Esophagus muscularis mucosa (tissue), 4 donors: ENCODE measurements at regions not wholly inside any gene's neighbourhood (a gene's known extent, or its start where the extent isn't known, plus 50 kb on each side); places are given as distances from the start of the nearest gene placed in this dataset.

Source experiments
- DNase-seq: peaks from one replicate; pipeline ENCODE4 v3.0.0-alpha.2; 2017; ENCODE audit errors: extremely low spot score
- H3K27ac ChIP-seq, 4 donors: fragments of 200-600 bp; sonication (generic); replicated peaks in 1 of 4; 1 replicate in 3 of 4; 2 replicates in 1 of 4; pipeline ENCODE4 v1.5.1; 2016 to 2019; ENCODE audit warnings: mild to moderate bottlenecking in 1 of 4
- H3K27me3 ChIP-seq, 4 donors: fragments of 200-600 bp; sonication (generic); one replicate each; pipeline versions ENCODE4 v1.5.1 to v1.6.0; 2016 to 2019
- H3K36me3 ChIP-seq, 4 donors: fragments of 200-600 bp; sonication (generic); one replicate each; pipeline ENCODE4 v1.5.1; 2016 to 2019
- H3K4me1 ChIP-seq, 4 donors: fragments of 200-600 bp; sonication (generic); one replicate each; pipeline ENCODE4 v1.5.1; 2016 to 2019
- H3K4me3 ChIP-seq, 4 donors: fragments of 200-600 bp; sonication (generic); 1 replicate in 2 of 4; 2 replicates in 2 of 4; pipeline ENCODE4 v1.5.1; 2016 to 2019; ENCODE audit warnings: mild to moderate bottlenecking in 4 of 4, moderate library complexity in 1 of 4
- H3K9me3 ChIP-seq, 4 donors: fragments of 200-600 bp; sonication (generic); 1 replicate in 3 of 4; 2 replicates in 1 of 4; pipeline ENCODE4 v1.5.1; 2016 to 2019
- EP300 ChIP-seq: sonication (generic); formaldehyde crosslinking; IDR thresholded peaks from one replicate; pipeline ENCODE4 v1.6.1; 2017; ENCODE audit warnings: antibody characterized with exemption
- POLR2A ChIP-seq: fragments of 450-650 bp; IDR thresholded peaks from one replicate; pipeline ENCODE4 v1.6.1; 2017; ENCODE audit warnings: antibody characterized with exemption, moderate library complexity, mild to moderate bottlenecking, low read depth
- POLR2AphosphoS5 ChIP-seq, 2 donors: sonication (generic); formaldehyde crosslinking; IDR thresholded peaks; one replicate each; pipeline ENCODE4 v1.6.1; 2017; ENCODE audit warnings: antibody characterized with exemption in 2 of 2
- WGBS: methylation state at CpG from one replicate; pipeline ENCODE4 v1.1.5; 2018; 5-methylcytosine and 5-hydroxymethylcytosine counted together
- intact Hi-C: fragments of 100-400 bp; cut with DNase I; formaldehyde crosslinking; loops from one replicate; pipeline ENCODE4 v1.15.1; 2023
- TF ChIP-seq, protein P1 (sequence below), 3 experiments: fragments of 200-600 bp in 2 of 3; fragments of 450-650 bp in 1 of 3; sonication (generic) in 2 of 3; IDR thresholded peaks; one replicate each; pipeline ENCODE4 v1.5.1; 2017 to 2019; ENCODE audit warnings: antibody characterized with exemption in 3 of 3, mild to moderate bottlenecking in 2 of 3, moderate library complexity in 1 of 3

DNA sequence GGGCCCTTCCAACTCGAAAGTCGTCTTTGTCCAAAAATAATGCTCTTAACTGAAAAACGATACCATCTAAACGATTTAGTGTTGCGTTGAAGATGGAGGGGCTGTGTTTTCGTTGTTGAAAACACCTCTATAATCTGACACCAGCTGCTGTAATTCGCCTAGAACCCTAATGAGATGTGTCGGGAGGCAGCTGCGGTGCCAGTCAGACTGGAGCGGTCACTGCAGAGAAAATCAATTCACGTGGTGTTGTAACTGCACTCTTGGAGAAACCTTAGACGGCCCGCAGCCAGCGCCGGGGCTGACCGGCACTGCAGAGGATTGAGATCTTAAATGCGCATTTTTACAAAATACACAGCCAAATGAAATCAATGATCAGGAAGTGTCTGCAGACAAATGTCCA, 339.1 kb downstream of the ZNF536 start:
- H3K27ac ChIP-seq, result no peak overlapping the region
- H3K9me3 ChIP-seq, result no peaks in the 10 kb centered on the region
- no peak for TF ChIP-seq POLR2AphosphoS5 (IDR thresholded peaks at IDR 0.05)
- TF ChIP-seq EP300, result no peak
- no peak for TF ChIP-seq POLR2A
- TF ChIP-seq, protein P1, sequence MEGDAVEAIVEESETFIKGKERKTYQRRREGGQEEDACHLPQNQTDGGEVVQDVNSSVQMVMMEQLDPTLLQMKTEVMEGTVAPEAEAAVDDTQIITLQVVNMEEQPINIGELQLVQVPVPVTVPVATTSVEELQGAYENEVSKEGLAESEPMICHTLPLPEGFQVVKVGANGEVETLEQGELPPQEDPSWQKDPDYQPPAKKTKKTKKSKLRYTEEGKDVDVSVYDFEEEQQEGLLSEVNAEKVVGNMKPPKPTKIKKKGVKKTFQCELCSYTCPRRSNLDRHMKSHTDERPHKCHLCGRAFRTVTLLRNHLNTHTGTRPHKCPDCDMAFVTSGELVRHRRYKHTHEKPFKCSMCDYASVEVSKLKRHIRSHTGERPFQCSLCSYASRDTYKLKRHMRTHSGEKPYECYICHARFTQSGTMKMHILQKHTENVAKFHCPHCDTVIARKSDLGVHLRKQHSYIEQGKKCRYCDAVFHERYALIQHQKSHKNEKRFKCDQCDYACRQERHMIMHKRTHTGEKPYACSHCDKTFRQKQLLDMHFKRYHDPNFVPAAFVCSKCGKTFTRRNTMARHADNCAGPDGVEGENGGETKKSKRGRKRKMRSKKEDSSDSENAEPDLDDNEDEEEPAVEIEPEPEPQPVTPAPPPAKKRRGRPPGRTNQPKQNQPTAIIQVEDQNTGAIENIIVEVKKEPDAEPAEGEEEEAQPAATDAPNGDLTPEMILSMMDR (IDR thresholded peaks at IDR 0.05), result no peak
- no peaks in the 10 kb centered on the region for H3K36me3 ChIP-seq
- WGBS, result 76% methylated on average over 17 of the region's 17 CpGs
- no peak overlapping the region for H3K4me3 ChIP-seq
- DNase-seq, result no peak
- no peaks in the 10 kb centered on the region for H3K4me1 ChIP-seq
- no peaks in the 10 kb centered on the region for H3K27me3 ChIP-seq
- intact Hi-C loops, result no loop called here

DNA sequence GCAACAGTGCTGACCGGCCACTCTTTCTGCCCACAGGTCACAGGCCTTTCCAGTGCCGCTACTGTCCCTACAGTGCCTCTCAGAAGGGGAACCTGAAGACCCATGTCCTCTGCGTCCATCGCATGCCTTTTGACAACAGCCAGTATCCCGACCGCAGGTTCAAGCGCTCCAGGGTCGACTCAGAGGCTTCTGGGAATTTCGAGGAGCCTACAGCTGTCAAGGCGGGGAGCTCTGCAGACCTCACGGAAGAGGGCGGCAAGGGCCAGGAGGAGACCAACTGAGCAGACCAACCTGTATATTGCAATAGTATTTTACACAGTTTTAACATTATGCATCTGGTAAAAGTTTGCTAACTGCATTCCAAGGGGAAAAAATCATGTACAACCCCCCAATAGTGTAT, 338.5 kb downstream of the ZNF536 start:
- Histone ChIP-seq H3K27ac (no peak overlapping the region), H3K36me3 (no peaks in the 10 kb centered on the region), H3K4me1 (no peaks in the 10 kb centered on the region), H3K4me3 (no peak overlapping the region), H3K9me3 (no peaks in the 10 kb centered on the region), H3K27me3 (no peaks in the 10 kb centered on the region)
- intact Hi-C loops, result no loop called here
- no peak for DNase-seq
- WGBS, result 85% methylated on average over 11 of the region's 12 CpGs
- no peak for TF ChIP-seq POLR2AphosphoS5 (IDR thresholded peaks at IDR 0.05)
- no peak for TF ChIP-seq POLR2A
- no peak for TF ChIP-seq EP300
- TF ChIP-seq, protein P1 (IDR thresholded peaks at IDR 0.05), result no peak

DNA sequence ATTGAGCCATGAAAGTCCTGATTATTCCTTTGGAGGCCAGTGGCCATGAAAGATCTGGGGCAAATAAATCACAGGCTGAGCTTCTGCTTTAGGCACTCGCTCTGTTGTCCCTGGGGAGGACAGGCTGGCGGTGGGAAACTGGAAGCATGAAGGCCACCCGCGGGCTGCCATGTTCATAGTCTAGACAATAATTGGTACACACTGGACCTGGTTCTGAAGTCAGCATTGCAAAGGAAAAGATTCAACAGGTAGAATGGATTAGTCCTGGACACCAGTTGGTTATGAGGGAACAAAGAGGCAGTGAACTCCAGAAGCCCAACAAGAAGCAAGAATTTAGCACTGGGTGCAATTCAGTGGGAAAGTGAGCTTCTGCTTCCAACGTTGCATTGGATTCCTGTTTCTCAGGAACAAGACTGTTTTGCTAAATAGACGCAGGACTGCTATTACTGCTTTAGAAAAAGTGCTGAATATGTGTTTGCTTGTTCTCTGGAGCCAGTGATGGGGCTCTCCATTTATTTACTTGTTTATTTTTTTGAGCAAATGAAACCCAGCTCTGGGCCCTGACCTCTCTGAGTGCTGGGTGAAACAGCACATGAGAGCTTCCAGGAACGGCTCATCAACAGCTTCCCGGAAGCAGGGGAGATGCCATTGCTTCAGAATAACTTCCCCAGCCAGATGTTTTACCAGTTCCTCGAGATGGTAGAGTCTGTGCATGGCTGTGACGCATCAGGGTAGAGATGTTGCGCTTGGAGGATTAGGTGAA, 336.4 kb downstream of the ZNF536 start:
- H3K27ac ChIP-seq, result no peak overlapping the region

DNA sequence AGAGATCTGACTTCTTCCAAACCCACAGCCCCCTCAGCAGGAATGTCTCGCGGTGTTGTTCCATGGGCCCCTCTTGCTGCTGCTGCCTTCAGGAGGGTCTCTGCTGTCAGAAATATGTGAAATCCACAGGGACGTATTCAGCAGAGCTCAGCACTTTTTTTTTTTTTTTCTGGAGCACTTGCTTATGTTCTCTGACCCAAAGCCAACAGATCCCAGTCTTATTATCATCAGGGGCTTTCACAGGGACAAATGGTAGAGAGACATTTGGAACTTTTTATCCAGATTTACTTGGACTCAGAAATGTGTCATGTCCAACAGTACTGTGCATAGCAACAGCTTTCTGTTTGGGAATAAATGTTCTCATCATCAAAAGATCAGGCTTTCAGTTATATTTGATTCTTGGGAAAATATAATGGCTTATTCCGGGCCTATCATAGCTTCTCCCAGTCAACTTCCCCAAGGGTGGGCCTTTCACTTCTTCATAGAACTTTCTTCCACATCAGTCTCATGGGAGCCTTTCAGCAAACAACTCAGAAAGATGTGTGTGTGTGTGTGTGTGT, 332.7 kb downstream of the ZNF536 start:
- peaks cover 0 to 17% (median 0%) of the 10 kb centered on the region in 4 donors for H3K27me3 ChIP-seq
- TF ChIP-seq EP300, result no peak
- TF ChIP-seq, protein P1 (IDR thresholded peaks at IDR 0.05), result no peak
- no peak for TF ChIP-seq POLR2A
- TF ChIP-seq POLR2AphosphoS5 (IDR thresholded peaks at IDR 0.05), result no peak
- WGBS, result 83% methylated on average over 4 of the region's 4 CpGs

More for the DNA sequence above, 336.4 kb downstream of the ZNF536 start:
- 91% methylated on average over 11 of the region's 11 CpGs for WGBS
- no peaks in the 10 kb centered on the region for H3K27me3 ChIP-seq
- TF ChIP-seq POLR2AphosphoS5 (IDR thresholded peaks at IDR 0.05) (no peak), POLR2A (no peak)
- H3K4me1 ChIP-seq, result no peaks in the 10 kb centered on the region
- intact Hi-C loops, result no loop called here
- no peaks in the 10 kb centered on the region for H3K36me3 ChIP-seq
- H3K9me3 ChIP-seq, result no peaks in the 10 kb centered on the region
- DNase-seq, result no peak
- no peak overlapping the region for H3K4me3 ChIP-seq

DNA sequence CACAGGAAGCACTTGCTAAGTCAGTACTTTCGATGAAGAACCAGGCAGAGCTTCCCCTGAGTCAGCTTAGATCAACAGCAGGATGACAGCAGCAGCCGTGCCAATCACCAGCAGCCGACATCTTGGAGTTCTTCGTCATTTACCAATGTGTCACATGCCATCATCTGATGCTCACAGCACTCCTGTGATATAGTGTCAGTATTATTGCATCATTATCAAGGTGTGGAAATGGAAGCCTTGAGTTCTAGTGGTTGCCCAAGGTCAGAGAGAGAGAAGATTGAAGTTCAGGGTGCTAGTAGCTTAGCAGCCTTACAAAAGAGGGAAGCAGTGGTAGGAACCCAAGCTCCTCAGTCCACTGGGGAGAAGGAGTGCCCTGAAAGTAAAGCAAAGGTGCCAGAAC, 331.5 kb downstream of the ZNF536 start:
- H3K4me3 ChIP-seq, result no peak overlapping the region
- peaks cover 0 to 17% (median 0%) of the 10 kb centered on the region in 4 donors for H3K27me3 ChIP-seq
- H3K36me3 ChIP-seq, result no peaks in the 10 kb centered on the region
- intact Hi-C loops, result no loop called here
- no peak for DNase-seq
- no peak for TF ChIP-seq EP300
- no peak for TF ChIP-seq POLR2AphosphoS5 (IDR thresholded peaks at IDR 0.05)
- TF ChIP-seq, protein P1 (IDR thresholded peaks at IDR 0.05), result no peak
- no peak for TF ChIP-seq POLR2A
- H3K27ac ChIP-seq, result no peak overlapping the region
- no peaks in the 10 kb centered on the region for H3K4me1 ChIP-seq
- 92% methylated on average over 4 of the region's 4 CpGs for WGBS
- no peaks in the 10 kb centered on the region for H3K9me3 ChIP-seq

More for the DNA sequence above, 332.7 kb downstream of the ZNF536 start:
- Histone ChIP-seq H3K4me3 (no peak overlapping the region), H3K36me3 (no peaks in the 10 kb centered on the region), H3K4me1 (no peaks in the 10 kb centered on the region), H3K9me3 (no peaks in the 10 kb centered on the region), H3K27ac (no peak overlapping the region)
- intact Hi-C loops, result no loop called here
- DNase-seq, result no peak
